Activated T-cell treated with anti-CD3 and anti-CD28 coated beads, Interleukin-2, amount 50 U/mL, for 72 hours (primary cell): ENCODE measurements at regions not wholly inside any gene's neighbourhood (a gene's known extent, or its start where the extent isn't known, plus 50 kb on each side); places are given as distances from the start of the nearest gene placed in this dataset.
"Not testable (repeated sequence)": the region's sequence is repeated elsewhere in the genome, so short reads cannot be mapped to it uniquely, and the experiment has no call there.

Source experiments
- ATAC-seq, 2 donors: fragments of 150-1000 bp; cut with Tn5 transposase; replicated peaks in 1 of 2; 2 replicates each; pipeline ENCODE4 v1.10.0; 2021; ENCODE audit warnings: moderate library complexity in 2 of 2, mild to moderate bottlenecking in 1 of 2
- DNase-seq, 2 donors: peaks; one replicate each; pipeline ENCODE4 v3.0.0; 2021 to 2022; ENCODE audit warnings: mixed read lengths in 1 of 2
- H3K27ac Mint-ChIP-seq: one replicate; pipeline ENCODE4 v1.8.0; 2022; ENCODE audit warnings: mild to moderate bottlenecking, moderate library complexity, mixed read lengths
- H3K27me3 Mint-ChIP-seq: one replicate; pipeline ENCODE4 v1.8.0; 2022; ENCODE audit warnings: low read depth, mixed read lengths
- H3K36me3 Mint-ChIP-seq, 2 donors: one replicate each; pipeline ENCODE4 v1.8.0; 2022; ENCODE audit warnings: mixed read lengths in 2 of 2, mild to moderate bottlenecking in 1 of 2; ENCODE audit not compliant: insufficient read depth in 2 of 2
- H3K4me1 Mint-ChIP-seq: one replicate; pipeline ENCODE4 v1.8.0; 2022; ENCODE audit warnings: low read depth, mixed read lengths
- H3K4me3 Mint-ChIP-seq, 2 donors: one replicate each; pipeline ENCODE4 v1.8.0; 2022; ENCODE audit warnings: mild to moderate bottlenecking in 2 of 2, mixed read lengths in 2 of 2, moderate library complexity in 2 of 2
- H3K9me3 Mint-ChIP-seq, 2 donors: one replicate each; pipeline ENCODE4 v1.8.0; 2022; ENCODE audit warnings: mixed read lengths in 2 of 2

- no peak overlapping the region for H3K4me3 Mint-ChIP-seq
- peaks cover 0 to 2% of the 10 kb centered on the region in 2 donors for H3K36me3 Mint-ChIP-seq
- peaks cover 4 to 7% of the 10 kb centered on the region in 2 donors for H3K9me3 Mint-ChIP-seq
- ATAC-seq (no peak), DNase-seq (no peak)
- H3K27ac Mint-ChIP-seq = no peak overlapping the region
- H3K4me1 Mint-ChIP-seq = no peaks in the 10 kb centered on the region
- no peaks in the 10 kb centered on the region for H3K27me3 Mint-ChIP-seq
Measured at GRCh38 chr6:92667843-92668242, 751.5 kb downstream of the EPHA7 start.

- Mint-ChIP-seq H3K27ac (no peak overlapping the region), H3K9me3 (peaks cover 3 to 8% of the 10 kb centered on the region in 2 donors)
Measured at GRCh38 chr6:92648364-92649086, 770.8 kb downstream of the EPHA7 start.

GRCh38 chr6:92647630-92648029 lies 771.7 kb downstream of the EPHA7 start:
- Mint-ChIP-seq H3K27ac (no peak overlapping the region), H3K4me1 (no peaks in the 10 kb centered on the region), H3K36me3 (peaks cover 0 to 2% of the 10 kb centered on the region in 2 donors), H3K9me3 (peaks cover 3 to 8% of the 10 kb centered on the region in 2 donors), H3K27me3 (no peaks in the 10 kb centered on the region), H3K4me3 (no peak overlapping the region)
- ATAC-seq = no peak
- no peak for DNase-seq

More at GRCh38 chr6:92648364-92649086, 770.8 kb downstream of the EPHA7 start:
- Mint-ChIP-seq H3K4me1 (no peaks in the 10 kb centered on the region), H3K36me3 (peaks cover 0 to 2% of the 10 kb centered on the region in 2 donors), H3K4me3 (no peak overlapping the region), H3K27me3 (no peaks in the 10 kb centered on the region)
- no peak for DNase-seq
- no peak for ATAC-seq

GRCh38 chr6:92644104-92644791 lies 775.1 kb downstream of the EPHA7 start:
- DNase-seq = peak; percentile 6 to 8
- not testable (repeated sequence) for H3K36me3 Mint-ChIP-seq, H3K27me3 Mint-ChIP-seq, H3K27ac Mint-ChIP-seq, ATAC-seq, H3K4me3 Mint-ChIP-seq, H3K9me3 Mint-ChIP-seq, H3K4me1 Mint-ChIP-seq

- ATAC-seq (no peak), DNase-seq (no peak)
- Mint-ChIP-seq H3K4me1 (no peaks in the 10 kb centered on the region), H3K27me3 (no peaks in the 10 kb centered on the region), H3K4me3 (no peak overlapping the region), H3K36me3 (no peaks in the 10 kb centered on the region), H3K9me3 (peaks cover 7 to 13% of the 10 kb centered on the region in 2 donors), H3K27ac (no peak overlapping the region)
Measured at GRCh38 chr6:92635553-92636153, 783.7 kb downstream of the EPHA7 start.

GRCh38 chr6:92634561-92634960 lies 784.8 kb downstream of the EPHA7 start:
- Mint-ChIP-seq H3K9me3 (peaks cover 6 to 9% of the 10 kb centered on the region in 2 donors), H3K36me3 (no peaks in the 10 kb centered on the region), H3K4me1 (no peaks in the 10 kb centered on the region), H3K27me3 (no peaks in the 10 kb centered on the region), H3K27ac (no peak overlapping the region), H3K4me3 (no peak overlapping the region)
- DNase-seq (no peak), ATAC-seq (no peak)

- Mint-ChIP-seq H3K36me3 (peaks cover 0 to 5% of the 10 kb centered on the region in 2 donors), H3K4me1 (no peaks in the 10 kb centered on the region), H3K9me3 (peaks cover 7 to 9% of the 10 kb centered on the region in 2 donors), H3K27me3 (no peaks in the 10 kb centered on the region), H3K27ac (no peak overlapping the region), H3K4me3 (no peak overlapping the region)
- no peak for ATAC-seq
- no peak for DNase-seq
Measured at GRCh38 chr6:92623431-92623830, 795.9 kb downstream of the EPHA7 start.

GRCh38 chr6:92617721-92618120 lies 801.6 kb downstream of the EPHA7 start:
- DNase-seq = no peak
- Mint-ChIP-seq H3K27me3 (no peaks in the 10 kb centered on the region), H3K4me3 (no peak overlapping the region), H3K4me1 (no peaks in the 10 kb centered on the region), H3K9me3 (peaks cover 13 to 17% of the 10 kb centered on the region in 2 donors), H3K27ac (no peak overlapping the region), H3K36me3 (peaks cover 2% of the 10 kb centered on the region in 2 donors)
- ATAC-seq = no peak

- H3K9me3 Mint-ChIP-seq = peaks cover 18 to 19% of the 10 kb centered on the region in 2 donors
- H3K27me3 Mint-ChIP-seq = no peaks in the 10 kb centered on the region
- peaks cover 0 to under 1% of the 10 kb centered on the region in 2 donors for H3K36me3 Mint-ChIP-seq
- no peak for DNase-seq
- no peaks in the 10 kb centered on the region for H3K4me1 Mint-ChIP-seq
- no peak overlapping the region for H3K27ac Mint-ChIP-seq
- H3K4me3 Mint-ChIP-seq = no peak overlapping the region
- no peak for ATAC-seq
Measured at GRCh38 chr6:92608751-92609150, 810.6 kb downstream of the EPHA7 start.

- ATAC-seq = no peak
- Mint-ChIP-seq H3K27me3 (no peaks in the 10 kb centered on the region), H3K4me1 (no peaks in the 10 kb centered on the region), H3K27ac (no peak overlapping the region), H3K9me3 (peaks cover 0 to 3% of the 10 kb centered on the region in 2 donors), H3K36me3 (no peaks in the 10 kb centered on the region), H3K4me3 (no peak overlapping the region)
- DNase-seq = no peak
Measured at GRCh38 chr6:92593201-92593600, 826.2 kb downstream of the EPHA7 start.

GRCh38 chr6:92589996-92590395 lies 829.4 kb downstream of the EPHA7 start:
- Mint-ChIP-seq H3K4me3 (no peak overlapping the region), H3K9me3 (peaks cover 0 to 2% of the 10 kb centered on the region in 2 donors), H3K36me3 (no peaks in the 10 kb centered on the region), H3K27ac (no peak overlapping the region), H3K27me3 (no peaks in the 10 kb centered on the region), H3K4me1 (no peaks in the 10 kb centered on the region)
- DNase-seq (no peak), ATAC-seq (no peak)

GRCh38 chr6:92588148-92588547 lies 831.2 kb downstream of the EPHA7 start:
- Mint-ChIP-seq H3K27ac (no peak overlapping the region), H3K4me1 (no peaks in the 10 kb centered on the region), H3K4me3 (no peak overlapping the region), H3K36me3 (no peaks in the 10 kb centered on the region), H3K9me3 (peaks cover 0 to 2% of the 10 kb centered on the region in 2 donors), H3K27me3 (no peaks in the 10 kb centered on the region)
- no peak for ATAC-seq
- no peak for DNase-seq

GRCh38 chr6:92587525-92587924 lies 831.8 kb downstream of the EPHA7 start:
- Mint-ChIP-seq H3K27ac (no peak overlapping the region), H3K4me3 (no peak overlapping the region), H3K4me1 (no peaks in the 10 kb centered on the region), H3K36me3 (no peaks in the 10 kb centered on the region), H3K27me3 (no peaks in the 10 kb centered on the region), H3K9me3 (peaks cover 0 to 2% of the 10 kb centered on the region in 2 donors)
- ATAC-seq = no peak
- DNase-seq = no peak
